ENCODE measurements at regions not wholly inside any gene's neighbourhood (a gene's known extent, or its start where the extent isn't known, plus 50 kb on each side); places are given as distances from the start of the nearest gene placed in this dataset.

DNA sequence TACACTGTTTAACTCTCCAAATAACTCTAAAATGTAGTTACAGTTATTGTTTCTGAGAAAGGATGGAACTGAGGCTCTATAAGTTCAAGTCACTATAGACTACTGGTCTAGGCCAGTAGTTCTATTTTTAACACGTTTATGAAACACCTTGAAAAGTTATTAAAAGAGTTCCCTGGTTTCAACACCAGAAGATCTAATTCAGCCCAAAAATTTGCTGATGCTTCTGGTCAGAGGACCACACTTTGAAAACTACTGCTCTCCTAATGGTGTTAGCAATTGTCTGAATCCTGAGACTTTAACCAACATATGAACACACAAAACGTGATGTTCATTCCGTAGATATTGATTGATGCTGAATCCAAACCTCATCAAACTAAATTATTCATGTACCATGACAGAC, 658.6 kb upstream of the STEAP1 start:
- Histone ChIP-seq H3K27ac (ENCODE audit: low read depth, low read length) (no peak overlapping the region), H3K36me3 (ENCODE audit: control insufficient read depth in 2 of 3, insufficient read depth in 3 of 3, low read length in 3 of 3) (no peaks in the 10 kb centered on the region), H3K4me1 (ENCODE audit: control insufficient read depth in 2 of 2, insufficient read depth in 2 of 2, low read length in 2 of 2) (no peaks in the 10 kb centered on the region), H3K9me3 (ENCODE audit: control insufficient read depth in 2 of 3, low read length in 3 of 3) (no peaks in the 10 kb centered on the region), H3K27me3 (ENCODE audit: control insufficient read depth in 2 of 2, insufficient read depth in 2 of 2, low read length in 2 of 2) (no peaks in the 10 kb centered on the region), H3K4me3 (ENCODE audit: low read length) (no peak overlapping the region)
- ATAC-seq (no peak), DNase-seq (no peak)
- no peaks in the 10 kb centered on the region for H3K27me3 Mint-ChIP-seq
- H3K27ac Mint-ChIP-seq: no peak overlapping the region
- no peaks in the 10 kb centered on the region for H3K36me3 Mint-ChIP-seq
- intact Hi-C loops (cut with micrococcal nuclease): loop anchor here in 1 of 2 donors (5.0 kb wide), 1 partner anchor 127 kb away; no protein-coding TSS in a partner anchor
- H3K4me1 Mint-ChIP-seq: peaks cover 0 to 4% (median 1%) of the 10 kb centered on the region in 7 donors
- peaks cover 0 to 5% (median 0%) of the 10 kb centered on the region in 11 donors for H3K9me3 Mint-ChIP-seq
- CTCF ChIA-PET: no interaction called here
- H3K4me3 Mint-ChIP-seq: no peak overlapping the region
- POLR2A ChIA-PET: no interaction called here

DNA sequence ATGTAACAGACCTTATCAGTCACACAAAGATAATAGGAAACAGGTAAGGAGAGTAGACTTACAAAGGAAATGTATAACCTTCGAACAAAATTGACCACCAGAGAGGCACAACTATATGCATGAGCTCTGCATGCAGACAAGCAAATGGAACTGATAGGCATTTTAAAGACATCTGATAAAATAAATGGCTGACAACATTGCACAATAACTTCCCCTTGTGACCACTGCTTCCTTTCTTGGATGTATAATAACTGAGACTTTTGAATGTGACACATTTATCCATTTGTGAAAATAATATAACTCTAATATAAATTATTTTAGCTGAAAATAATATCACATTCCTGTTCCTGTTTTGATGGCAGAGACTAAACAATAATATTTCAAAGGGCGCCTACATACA, 654.2 kb upstream of the STEAP1 start:
- ATAC-seq: no peak
- Histone ChIP-seq H3K4me1 (ENCODE audit: control insufficient read depth in 2 of 2, insufficient read depth in 2 of 2, low read length in 2 of 2) (no peaks in the 10 kb centered on the region), H3K4me3 (ENCODE audit: low read length) (no peak overlapping the region), H3K36me3 (ENCODE audit: control insufficient read depth in 2 of 3, insufficient read depth in 3 of 3, low read length in 3 of 3) (no peaks in the 10 kb centered on the region), H3K9me3 (ENCODE audit: control insufficient read depth in 2 of 3, low read length in 3 of 3) (no peaks in the 10 kb centered on the region), H3K27me3 (ENCODE audit: control insufficient read depth in 2 of 2, insufficient read depth in 2 of 2, low read length in 2 of 2) (no peaks in the 10 kb centered on the region), H3K27ac (ENCODE audit: low read depth, low read length) (no peak overlapping the region)
- Mint-ChIP-seq H3K27me3 (no peaks in the 10 kb centered on the region), H3K4me1 (peaks cover 0 to 4% (median 0%) of the 10 kb centered on the region in 7 donors), H3K9me3 (peaks cover 0 to 5% (median 0%) of the 10 kb centered on the region in 11 donors), H3K27ac (no peak overlapping the region), H3K4me3 (no peak overlapping the region), H3K36me3 (no peaks in the 10 kb centered on the region)
- POLR2A ChIA-PET: no interaction called here
- CTCF ChIA-PET: no interaction called here
- no peak for DNase-seq
- intact Hi-C loops (cut with micrococcal nuclease): no loop called here

DNA sequence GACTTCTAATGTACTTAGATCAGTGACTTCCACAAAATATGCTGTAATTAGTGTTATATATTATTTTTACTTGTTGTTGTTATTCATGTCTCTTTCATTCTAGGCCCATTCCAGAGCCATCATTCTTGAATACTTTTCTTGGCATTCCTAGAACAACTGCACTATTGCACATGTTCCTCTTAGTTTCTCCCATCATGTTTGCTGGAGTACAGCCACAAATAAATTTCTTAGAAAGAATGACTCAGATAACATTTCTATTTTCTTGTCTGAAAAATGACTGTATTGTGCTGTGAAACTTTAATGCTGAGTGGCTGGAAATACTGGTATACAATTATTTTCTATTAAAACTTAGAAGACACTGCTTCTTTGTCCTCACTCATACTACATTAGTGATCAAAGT, 651.0 kb upstream of the STEAP1 start:
- Histone ChIP-seq H3K9me3 (ENCODE audit: control insufficient read depth in 2 of 3, low read length in 3 of 3) (no peaks in the 10 kb centered on the region), H3K27ac (ENCODE audit: low read depth, low read length) (no peak overlapping the region), H3K4me1 (ENCODE audit: control insufficient read depth in 2 of 2, insufficient read depth in 2 of 2, low read length in 2 of 2) (no peaks in the 10 kb centered on the region), H3K36me3 (ENCODE audit: control insufficient read depth in 2 of 3, insufficient read depth in 3 of 3, low read length in 3 of 3) (no peaks in the 10 kb centered on the region), H3K27me3 (ENCODE audit: control insufficient read depth in 2 of 2, insufficient read depth in 2 of 2, low read length in 2 of 2) (no peaks in the 10 kb centered on the region), H3K4me3 (ENCODE audit: low read length) (no peak overlapping the region)
- ATAC-seq (no peak), DNase-seq (no peak)
- H3K27ac Mint-ChIP-seq: no peak overlapping the region
- H3K4me3 Mint-ChIP-seq: no peak overlapping the region
- H3K4me1 Mint-ChIP-seq: peaks cover 0 to 4% (median 0%) of the 10 kb centered on the region in 7 donors
- intact Hi-C loops (cut with micrococcal nuclease): no loop called here
- CTCF ChIA-PET: no interaction called here
- peaks cover 0 to 4% (median 0%) of the 10 kb centered on the region in 11 donors for H3K9me3 Mint-ChIP-seq
- no peaks in the 10 kb centered on the region for H3K27me3 Mint-ChIP-seq
- POLR2A ChIA-PET: no interaction called here
- no peaks in the 10 kb centered on the region for H3K36me3 Mint-ChIP-seq

DNA sequence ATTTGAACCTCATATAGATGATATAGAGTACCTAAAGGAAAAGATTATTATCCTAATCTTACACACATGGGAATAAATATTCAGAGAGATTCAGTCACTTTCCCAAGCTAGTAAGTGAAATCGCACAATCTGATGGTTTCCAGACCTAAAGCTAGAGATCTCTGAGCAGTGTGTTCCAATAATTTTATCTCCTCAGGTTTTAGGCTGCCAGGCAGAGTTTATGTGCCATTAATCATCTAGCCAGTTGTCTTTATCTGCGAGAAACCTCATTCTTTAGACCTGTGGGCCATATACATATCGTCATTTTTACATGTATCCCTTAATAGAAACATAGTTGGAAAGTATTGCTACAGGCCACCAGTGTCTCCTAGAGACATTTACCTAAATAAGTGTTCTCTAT, 647.2 kb upstream of the STEAP1 start:
- H3K27me3 Mint-ChIP-seq: no peaks in the 10 kb centered on the region
- ChIA-PET CTCF (no interaction called here), POLR2A (no interaction called here)
- H3K4me1 Mint-ChIP-seq: no peaks in the 10 kb centered on the region
- H3K4me3 Mint-ChIP-seq: no peak overlapping the region
- peaks cover 0 to 4% (median 0%) of the 10 kb centered on the region in 11 donors for H3K9me3 Mint-ChIP-seq
- no peak for ATAC-seq
- Histone ChIP-seq H3K27ac (ENCODE audit: low read depth, low read length) (no peak overlapping the region), H3K4me1 (ENCODE audit: control insufficient read depth in 2 of 2, insufficient read depth in 2 of 2, low read length in 2 of 2) (no peaks in the 10 kb centered on the region), H3K4me3 (ENCODE audit: low read length) (no peak overlapping the region), H3K9me3 (ENCODE audit: control insufficient read depth in 2 of 3, low read length in 3 of 3) (no peaks in the 10 kb centered on the region), H3K36me3 (ENCODE audit: control insufficient read depth in 2 of 3, insufficient read depth in 3 of 3, low read length in 3 of 3) (no peaks in the 10 kb centered on the region), H3K27me3 (ENCODE audit: control insufficient read depth in 2 of 2, insufficient read depth in 2 of 2, low read length in 2 of 2) (peaks cover 0 to 3% of the 10 kb centered on the region in 2 donors)
- no peak for DNase-seq
- H3K27ac Mint-ChIP-seq: no peak overlapping the region
- H3K36me3 Mint-ChIP-seq: no peaks in the 10 kb centered on the region
- intact Hi-C loops (cut with micrococcal nuclease): no loop called here

DNA sequence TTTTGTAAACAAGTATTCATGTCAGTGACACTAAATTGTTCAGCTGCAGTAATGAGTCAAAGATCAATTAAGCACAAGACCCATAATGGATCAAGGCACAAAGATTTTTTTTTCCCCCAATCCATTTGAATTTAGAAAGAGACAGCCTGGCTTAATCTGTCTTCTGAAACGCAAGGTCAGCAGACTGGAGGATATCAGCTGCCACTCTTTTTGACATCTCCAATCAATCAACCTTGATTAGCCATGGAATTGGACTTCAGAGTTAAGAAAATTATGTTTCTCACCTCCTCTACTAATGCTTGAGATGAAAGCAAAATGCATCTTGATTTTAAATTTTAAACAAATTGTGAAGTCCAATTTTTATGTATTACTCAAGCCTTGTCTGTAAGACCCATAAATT, 642.4 kb upstream of the STEAP1 start:
- Mint-ChIP-seq H3K9me3 (peaks cover 0 to 2% (median 0%) of the 10 kb centered on the region in 11 donors), H3K4me3 (no peak overlapping the region), H3K27me3 (no peaks in the 10 kb centered on the region), H3K27ac (no peak overlapping the region), H3K4me1 (no peaks in the 10 kb centered on the region), H3K36me3 (no peaks in the 10 kb centered on the region)
- no peak overlapping the region for H3K27ac ChIP-seq (ENCODE audit: low read depth, low read length)
- H3K4me1 ChIP-seq (ENCODE audit: control insufficient read depth in 2 of 2, insufficient read depth in 2 of 2, low read length in 2 of 2): no peaks in the 10 kb centered on the region
- H3K36me3 ChIP-seq (ENCODE audit: control insufficient read depth in 2 of 3, insufficient read depth in 3 of 3, low read length in 3 of 3): no peaks in the 10 kb centered on the region
- no peak for DNase-seq
- intact Hi-C loops (cut with micrococcal nuclease): no loop called here
- no peak for ATAC-seq
- CTCF ChIA-PET: no interaction called here
- H3K9me3 ChIP-seq (ENCODE audit: control insufficient read depth in 2 of 3, low read length in 3 of 3): no peaks in the 10 kb centered on the region
- POLR2A ChIA-PET: no interaction called here
- no peak overlapping the region for H3K4me3 ChIP-seq (ENCODE audit: low read length)
- H3K27me3 ChIP-seq (ENCODE audit: control insufficient read depth in 2 of 2, insufficient read depth in 2 of 2, low read length in 2 of 2): peaks cover 0 to 3% of the 10 kb centered on the region in 2 donors

DNA sequence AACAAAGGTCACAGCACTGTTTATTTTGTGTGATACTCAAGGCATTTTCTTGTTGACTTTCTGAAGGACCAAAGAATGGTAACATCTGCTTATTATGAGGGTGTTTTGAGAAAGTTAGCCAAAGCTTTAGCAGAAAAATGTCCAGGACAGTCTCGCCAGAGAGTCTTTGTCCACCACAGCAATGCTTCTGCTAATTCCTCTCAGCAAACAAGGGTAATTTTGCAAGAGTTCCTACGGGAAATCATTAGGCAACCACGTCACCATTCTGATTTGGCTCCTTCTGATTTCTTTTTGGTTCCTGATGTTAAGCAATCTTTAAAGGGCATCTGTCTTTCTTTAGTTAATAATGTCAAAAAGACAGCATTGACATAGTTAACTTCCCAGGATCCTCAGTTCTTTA, 639.3 kb upstream of the STEAP1 start:
- H3K4me1 ChIP-seq (ENCODE audit: control insufficient read depth in 2 of 2, insufficient read depth in 2 of 2, low read length in 2 of 2): no peaks in the 10 kb centered on the region

DNA sequence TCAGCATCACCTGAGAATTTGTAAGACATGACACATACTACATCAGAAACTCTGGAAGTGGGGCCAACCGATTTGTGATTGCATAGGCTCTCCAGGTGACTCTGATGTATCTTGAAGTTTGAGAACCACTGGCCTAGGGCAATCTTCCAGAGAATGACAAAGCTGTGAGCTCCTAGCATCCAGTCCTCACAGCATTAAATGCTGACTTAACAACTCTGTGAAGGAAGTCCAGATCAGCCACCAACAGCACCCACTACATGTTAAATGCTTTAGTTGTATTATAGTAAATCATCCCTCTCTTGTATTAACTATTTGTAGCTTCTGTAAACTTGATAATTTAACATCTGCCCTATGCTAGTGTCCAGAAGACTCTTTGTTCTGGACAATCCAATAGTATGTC, 636.5 kb upstream of the STEAP1 start:
- intact Hi-C loops (cut with micrococcal nuclease): no loop called here
- Histone ChIP-seq H3K9me3 (ENCODE audit: control insufficient read depth in 2 of 3, low read length in 3 of 3) (no peaks in the 10 kb centered on the region), H3K4me3 (ENCODE audit: low read length) (no peak overlapping the region), H3K4me1 (ENCODE audit: control insufficient read depth in 2 of 2, insufficient read depth in 2 of 2, low read length in 2 of 2) (no peaks in the 10 kb centered on the region), H3K36me3 (ENCODE audit: control insufficient read depth in 2 of 3, insufficient read depth in 3 of 3, low read length in 3 of 3) (no peaks in the 10 kb centered on the region), H3K27ac (ENCODE audit: low read depth, low read length) (no peak overlapping the region), H3K27me3 (ENCODE audit: control insufficient read depth in 2 of 2, insufficient read depth in 2 of 2, low read length in 2 of 2) (no peaks in the 10 kb centered on the region)
- POLR2A ChIA-PET: no interaction called here
- H3K27me3 Mint-ChIP-seq: no peaks in the 10 kb centered on the region
- peaks cover 0 to 5% (median 0%) of the 10 kb centered on the region in 5 donors for H3K36me3 Mint-ChIP-seq
- ATAC-seq: no peak
- no peak overlapping the region for H3K4me3 Mint-ChIP-seq
- DNase-seq: no peak
- CTCF ChIA-PET: no interaction called here
- H3K27ac Mint-ChIP-seq: no peak overlapping the region
- H3K4me1 Mint-ChIP-seq: peaks cover 0 to 1% (median 0%) of the 10 kb centered on the region in 7 donors
- peaks cover 0 to 5% (median 0%) of the 10 kb centered on the region in 11 donors for H3K9me3 Mint-ChIP-seq

More for the DNA sequence above, 639.3 kb upstream of the STEAP1 start:
- ChIA-PET POLR2A (no interaction called here), CTCF (no interaction called here)
- Histone ChIP-seq H3K27me3 (ENCODE audit: control insufficient read depth in 2 of 2, insufficient read depth in 2 of 2, low read length in 2 of 2) (peaks cover 0 to 3% of the 10 kb centered on the region in 2 donors), H3K4me3 (ENCODE audit: low read length) (no peak overlapping the region), H3K9me3 (ENCODE audit: control insufficient read depth in 2 of 3, low read length in 3 of 3) (no peaks in the 10 kb centered on the region), H3K27ac (ENCODE audit: low read depth, low read length) (no peak overlapping the region), H3K36me3 (ENCODE audit: control insufficient read depth in 2 of 3, insufficient read depth in 3 of 3, low read length in 3 of 3) (no peaks in the 10 kb centered on the region)
- no peak for DNase-seq
- Mint-ChIP-seq H3K9me3 (no peaks in the 10 kb centered on the region), H3K4me1 (no peaks in the 10 kb centered on the region), H3K27me3 (no peaks in the 10 kb centered on the region), H3K36me3 (no peaks in the 10 kb centered on the region), H3K27ac (no peak overlapping the region), H3K4me3 (no peak overlapping the region)
- ATAC-seq: no peak
- intact Hi-C loops (cut with micrococcal nuclease): no loop called here
